Bronchial epithelial cell (primary cell): ENCODE measurements at regions not wholly inside any gene's neighbourhood (a gene's known extent, or its start where the extent isn't known, plus 50 kb on each side); places are given as distances from the start of the nearest gene placed in this dataset.

Source experiments
- DNase-seq: peaks from one replicate; pipeline ENCODE4 v3.0.0-alpha.2; 2010; ENCODE audit warnings: low read depth
- FAIRE-seq: peaks from 2 replicates; lab custom pipeline; 2011; peaks lifted over from hg19 to GRCh38; lab: Jason Lieb, UNC
- H3K27me3 ChIP-seq: 2 replicates; pipeline ENCODE4 v1.5.1; 2011; ENCODE audit warnings: low read length; ENCODE audit not compliant: control insufficient read depth, insufficient read depth
- H3K36me3 ChIP-seq: 2 replicates; pipeline ENCODE4 v1.5.1; 2011; ENCODE audit warnings: low read length; ENCODE audit not compliant: control insufficient read depth, insufficient read depth
- H3K4me3 ChIP-seq: 2 replicates; pipeline ENCODE4 v1.5.1; 2011; ENCODE audit warnings: mild to moderate bottlenecking, low read depth, low read length, control low read depth
- CTCF ChIP-seq: IDR thresholded peaks from 2 replicates; pipeline ENCODE4 v1.5.1; 2011; ENCODE audit warnings: mild to moderate bottlenecking, moderate library complexity, low read length, control low read depth, inconsistent platforms; ENCODE audit not compliant: insufficient read depth, severe bottlenecking

DNA sequence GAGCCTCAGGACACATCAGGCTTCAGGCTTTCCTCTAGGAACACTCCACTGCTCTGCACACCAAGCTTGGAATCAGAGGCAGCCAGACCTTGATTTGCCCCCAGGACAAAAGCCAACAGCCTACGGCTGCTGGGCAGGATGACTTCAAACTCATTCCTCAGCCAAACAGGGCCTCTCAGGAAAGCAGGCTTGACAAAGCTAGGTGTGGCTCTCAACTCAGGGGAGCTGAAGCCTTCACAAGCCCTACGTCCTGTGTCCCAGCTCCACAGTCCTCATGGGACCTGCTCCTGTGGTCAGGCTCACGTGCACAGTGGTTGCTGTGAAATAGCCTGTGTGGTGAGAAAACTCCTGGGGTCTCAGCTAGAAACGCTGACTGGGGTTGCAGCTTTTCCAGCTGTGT is 398.9 kb upstream of the ZNF507 start:
- no peak for FAIRE-seq
- no peaks in the 10 kb centered on the region for H3K36me3 ChIP-seq
- no peak for TF ChIP-seq CTCF
- no peak overlapping the region for H3K4me3 ChIP-seq
- DNase-seq, result no peak
- H3K27me3 ChIP-seq, result no peaks in the 10 kb centered on the region

DNA sequence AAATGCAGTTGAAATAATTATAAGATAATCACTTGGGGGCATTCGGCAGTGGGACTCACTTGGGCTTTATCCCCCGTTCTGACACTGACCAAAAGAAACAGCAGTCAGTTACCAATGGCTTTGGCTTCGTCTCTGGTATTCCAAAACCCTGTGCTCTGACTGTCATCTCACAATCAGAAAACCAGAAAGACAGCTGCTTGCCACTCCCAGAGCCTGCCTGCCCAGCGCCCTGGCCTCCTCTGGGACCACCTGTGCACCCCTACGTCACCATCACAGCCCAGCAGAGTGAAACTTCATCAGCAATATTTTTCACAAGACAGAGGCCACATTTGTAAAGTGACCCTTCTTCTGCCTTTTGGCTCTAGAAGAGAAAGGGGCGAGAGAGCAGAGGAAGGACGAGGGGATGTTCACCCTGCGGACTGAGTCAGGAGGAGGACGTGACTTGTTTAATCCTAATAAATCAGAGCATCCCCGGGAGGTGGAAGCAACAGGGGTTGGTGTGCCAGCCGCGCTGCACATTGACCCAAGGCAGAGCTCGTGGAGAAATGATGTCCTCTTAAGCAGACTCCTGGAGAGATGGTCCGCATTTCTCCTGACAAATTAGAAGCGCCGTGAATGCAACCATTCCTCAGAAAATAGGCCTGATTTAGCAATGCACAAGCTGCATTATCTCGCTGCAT is 397.8 kb upstream of the ZNF507 start:
- no peak for TF ChIP-seq CTCF
- Histone ChIP-seq H3K4me3 (no peak overlapping the region), H3K27me3 (no peaks in the 10 kb centered on the region), H3K36me3 (no peaks in the 10 kb centered on the region)
- DNase-seq, result no peak
- FAIRE-seq, result no peak

GRCh38 chr19:31952693-31953092 is 392.7 kb upstream of the ZNF507 start:
- no peak for DNase-seq
- no peaks in the 10 kb centered on the region for H3K36me3 ChIP-seq
- TF ChIP-seq CTCF, result no peak
- FAIRE-seq, result no peak
- H3K27me3 ChIP-seq, result no peaks in the 10 kb centered on the region
- H3K4me3 ChIP-seq, result no peak overlapping the region

DNA sequence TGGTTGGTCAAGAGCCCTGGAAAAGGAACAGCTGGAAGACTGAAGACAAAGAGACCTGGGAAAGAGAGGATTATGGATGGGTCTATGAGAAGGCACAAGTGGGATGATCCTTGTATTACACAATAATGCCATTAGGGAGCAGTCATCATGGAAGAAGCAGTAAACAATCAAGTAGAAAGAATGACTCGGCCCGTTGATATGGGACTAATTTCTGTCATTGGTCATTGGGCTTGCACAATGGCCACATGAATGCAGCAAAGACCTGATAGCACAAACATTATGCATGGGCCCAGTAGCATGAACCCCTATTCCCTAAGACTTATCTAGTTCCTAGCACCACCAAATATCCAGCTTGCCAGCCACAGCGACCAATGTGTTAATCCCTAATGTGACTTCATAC is 390.3 kb upstream of the ZNF507 start:
- FAIRE-seq (no peak), DNase-seq (no peak)
- no peak for TF ChIP-seq CTCF
- Histone ChIP-seq H3K4me3 (no peak overlapping the region), H3K27me3 (no peaks in the 10 kb centered on the region), H3K36me3 (no peaks in the 10 kb centered on the region)

- DNase-seq (no peak), FAIRE-seq (no peak)
- TF ChIP-seq CTCF, result no peak
- no peaks in the 10 kb centered on the region for H3K27me3 ChIP-seq
- H3K36me3 ChIP-seq, result no peaks in the 10 kb centered on the region
- H3K4me3 ChIP-seq, result no peak overlapping the region
These were observed 389.5 kb upstream of the ZNF507 start for GRCh38 chr19:31955884-31956283.
